ENCODE measurements at regions not wholly inside any gene's neighbourhood (a gene's known extent, or its start where the extent isn't known, plus 50 kb on each side); places are given as distances from the start of the nearest gene placed in this dataset.

DNA sequence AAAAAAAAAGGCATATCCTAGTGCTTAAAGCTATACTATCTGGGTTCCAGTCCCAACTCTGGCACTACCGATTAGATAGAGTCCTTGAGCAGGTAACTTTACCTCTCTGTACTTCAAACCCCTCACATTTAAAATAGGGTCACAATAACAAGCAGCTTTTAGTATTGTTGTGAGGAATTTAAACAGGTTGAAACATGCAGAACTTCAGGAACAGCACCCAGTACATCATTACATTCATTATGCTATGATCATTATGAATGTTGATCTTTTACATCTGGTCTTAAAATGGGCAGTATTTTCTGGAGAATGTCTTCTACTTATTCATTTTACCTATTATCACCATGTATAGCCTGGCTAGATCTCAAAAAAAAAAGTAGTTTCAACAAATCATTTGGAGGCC, 176.1 kb upstream of the CCDC54 start:
- TF ChIP-seq CTCF (IDR thresholded peaks at IDR 0.05): no peak
- TF ChIP-seq EZH2phosphoT487 (IDR thresholded peaks at IDR 0.05): no peak

Measured in neural progenitor cell (in vitro differentiated cells).